ENCODE measurements at regions not wholly inside any gene's neighbourhood (a gene's known extent, or its start where the extent isn't known, plus 50 kb on each side); places are given as distances from the start of the nearest gene placed in this dataset.
"Not testable (repeated sequence)": the region's sequence is repeated elsewhere in the genome, so short reads cannot be mapped to it uniquely, and the experiment has no call there.

DNA sequence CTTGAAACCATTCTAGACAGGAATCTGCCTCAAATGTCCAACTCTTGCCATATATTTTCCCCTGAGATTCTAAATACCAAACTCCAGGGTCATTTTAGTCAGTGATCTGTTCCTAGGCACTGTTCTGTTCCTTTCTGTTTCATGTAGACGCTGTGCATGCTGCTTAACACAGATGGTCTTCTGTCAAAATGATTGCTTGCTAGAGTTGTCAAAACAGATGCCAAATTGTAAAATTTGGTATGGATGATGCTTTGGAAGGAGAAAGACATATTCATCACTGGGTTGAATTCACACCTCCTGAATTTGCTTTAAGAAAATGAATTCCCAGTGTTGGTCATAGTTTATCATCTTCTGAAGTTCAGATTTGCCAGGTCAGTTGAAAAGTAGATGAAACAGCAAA lies 425.9 kb downstream of the ETS1 start:
- no peaks in the 10 kb centered on the region for H3K9me3 ChIP-seq
- DNase-seq: no peak
- no peak overlapping the region for H3K4me3 ChIP-seq
- H3K36me3 ChIP-seq: no peaks in the 10 kb centered on the region
- no peaks in the 10 kb centered on the region; the same call in 1 of the 2 replicates for H3K27me3 ChIP-seq

DNA sequence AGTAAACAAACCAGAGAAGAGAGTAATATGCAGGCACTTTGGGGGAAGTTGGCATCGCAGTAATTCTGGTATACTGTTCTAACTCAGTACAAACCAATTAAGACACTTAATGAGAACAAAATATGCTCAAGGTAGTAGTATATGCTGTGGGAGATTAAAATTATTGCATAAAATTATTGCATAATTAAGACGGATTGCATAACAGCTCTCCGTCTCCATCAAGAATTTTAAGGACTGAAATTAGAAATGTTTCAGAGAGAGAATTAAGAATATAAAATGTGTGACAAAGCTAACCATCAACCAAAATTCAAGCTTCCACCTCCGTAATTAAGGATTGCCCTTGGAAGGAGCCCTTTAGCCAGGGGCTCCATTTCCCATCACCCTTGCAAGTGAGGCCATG lies 428.5 kb downstream of the ETS1 start:
- Histone ChIP-seq H3K36me3 (no peaks in the 10 kb centered on the region), H3K9me3 (no peaks in the 10 kb centered on the region), H3K4me3 (no peak overlapping the region), H3K27me3 (no peaks in the 10 kb centered on the region; the same call in 1 of the 2 replicates)
- no peak for DNase-seq

GRCh38 chr11:128157423-128158298 lies 429.7 kb downstream of the ETS1 start:
- Histone ChIP-seq H3K36me3 (no peaks in the 10 kb centered on the region), H3K9me3 (no peaks in the 10 kb centered on the region), H3K4me3 (peak overlapping the region; percentile 28; the same call in 1 of the 2 replicates), H3K27me3 (no peaks in the 10 kb centered on the region; the same call in 1 of the 2 replicates)
- DNase-seq: peak; percentile 10

GRCh38 chr11:128156486-128156885 lies 430.9 kb downstream of the ETS1 start:
- Histone ChIP-seq H3K4me3 (no peak overlapping the region), H3K27me3 (no peaks in the 10 kb centered on the region; the same call in 1 of the 2 replicates), H3K36me3 (no peaks in the 10 kb centered on the region), H3K9me3 (no peaks in the 10 kb centered on the region)
- DNase-seq: no peak

DNA sequence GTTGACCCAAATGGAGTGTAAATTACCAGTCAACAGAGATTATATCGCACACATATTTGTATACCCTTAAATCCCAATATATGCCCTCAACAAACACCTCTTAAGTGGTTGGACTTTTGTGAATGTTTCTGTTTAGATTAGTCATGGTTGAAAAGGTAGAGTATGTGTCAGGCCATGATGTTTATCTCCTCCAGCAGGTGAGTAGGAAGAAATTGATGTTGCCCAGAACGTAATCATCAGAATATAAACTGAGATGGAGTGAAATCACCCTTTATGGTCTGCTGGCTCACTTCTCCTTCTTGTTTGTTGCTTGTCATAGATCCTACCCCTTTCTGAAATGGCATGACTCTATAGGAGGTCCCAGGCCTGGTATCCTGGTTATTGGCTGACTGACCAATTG lies 431.8 kb downstream of the ETS1 start:
- Histone ChIP-seq H3K9me3 (no peaks in the 10 kb centered on the region), H3K36me3 (no peaks in the 10 kb centered on the region), H3K4me3 (no peak overlapping the region), H3K27me3 (no peaks in the 10 kb centered on the region; the same call in 1 of the 2 replicates)
- no peak for DNase-seq

- Histone ChIP-seq H3K9me3 (no peaks in the 10 kb centered on the region), H3K36me3 (no peaks in the 10 kb centered on the region), H3K4me3 (no peak overlapping the region), H3K27me3 (no peaks in the 10 kb centered on the region; the same call in 1 of the 2 replicates)
- DNase-seq: no peak
Observed at GRCh38 chr11:128153697-128154048, 433.7 kb downstream of the ETS1 start.

DNA sequence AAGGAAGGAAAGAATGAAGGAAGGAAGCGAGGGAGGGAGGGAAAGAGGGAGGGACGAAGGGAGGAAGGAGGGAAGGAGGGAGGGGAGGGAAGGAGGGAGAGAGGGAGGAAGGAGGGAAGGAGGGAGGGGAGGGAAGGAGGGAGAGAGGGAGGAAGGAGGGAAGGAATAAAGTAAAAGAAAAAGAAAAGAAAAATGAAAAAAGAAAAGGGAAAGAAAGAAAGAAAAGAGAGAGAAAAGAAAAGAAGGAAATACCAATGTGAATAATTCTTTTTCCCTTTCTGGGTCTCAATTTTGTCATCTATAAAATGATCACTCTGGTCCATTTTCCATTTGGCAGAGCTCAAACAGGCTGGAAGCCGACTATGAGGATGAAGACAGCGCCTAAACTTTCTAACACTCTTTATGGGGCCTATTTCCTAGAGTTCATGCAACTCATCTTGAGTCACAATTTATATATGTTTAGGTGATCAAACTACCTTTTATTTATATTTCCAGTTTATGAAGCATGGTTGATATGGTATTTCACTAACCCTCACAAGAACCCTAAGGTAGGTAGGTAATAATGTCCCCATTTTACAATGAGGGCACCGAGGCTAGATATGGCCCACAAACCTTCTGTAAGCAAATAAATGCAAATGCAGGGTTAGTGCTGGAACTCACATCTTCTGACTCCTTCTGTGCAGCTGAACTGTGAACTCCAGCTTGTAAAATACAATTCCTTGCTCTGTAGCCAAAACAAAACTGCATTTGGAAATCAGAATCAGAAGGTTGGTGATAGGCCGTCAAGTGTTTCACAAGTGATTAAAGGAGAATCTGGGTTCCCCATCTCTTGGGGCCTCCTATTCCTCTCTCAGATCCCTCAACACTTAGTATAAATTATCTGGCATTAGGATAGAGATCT lies 434.3 kb downstream of the ETS1 start:
- no peak for DNase-seq
- Histone ChIP-seq H3K36me3 (no peaks in the 10 kb centered on the region), H3K9me3 (no peaks in the 10 kb centered on the region), H3K4me3 (no peak overlapping the region), H3K27me3 (no peaks in the 10 kb centered on the region; the same call in 1 of the 2 replicates)

- no peak overlapping the region for H3K4me3 ChIP-seq
- no peaks in the 10 kb centered on the region for H3K9me3 ChIP-seq
- no peaks in the 10 kb centered on the region for H3K27me3 ChIP-seq
- no peak for DNase-seq
- no peaks in the 10 kb centered on the region for H3K36me3 ChIP-seq
Observed at GRCh38 chr11:128151780-128152179, 435.6 kb downstream of the ETS1 start.

DNA sequence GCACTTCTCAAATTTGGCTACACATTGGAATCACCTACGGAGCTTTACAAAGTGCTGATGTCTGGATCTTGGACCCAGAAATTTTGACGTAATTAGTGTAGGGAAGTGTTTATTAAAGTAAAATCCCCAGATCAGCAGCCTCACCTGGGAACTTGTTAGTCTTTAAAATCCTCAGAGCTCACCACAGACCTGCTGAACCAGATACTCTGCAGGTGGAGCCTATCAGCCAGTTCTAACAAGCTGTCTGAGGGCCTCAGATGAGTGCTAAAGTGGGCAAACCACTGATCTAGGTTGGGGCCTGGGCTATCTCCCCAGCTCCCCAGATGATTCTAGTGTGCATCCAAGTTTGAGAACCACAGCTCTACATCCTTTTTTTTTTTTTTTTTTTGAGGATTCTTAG lies 436.0 kb downstream of the ETS1 start:
- Histone ChIP-seq H3K4me3 (no peak overlapping the region), H3K9me3 (no peaks in the 10 kb centered on the region), H3K36me3 (no peaks in the 10 kb centered on the region), H3K27me3 (no peaks in the 10 kb centered on the region)
- DNase-seq: no peak

DNA sequence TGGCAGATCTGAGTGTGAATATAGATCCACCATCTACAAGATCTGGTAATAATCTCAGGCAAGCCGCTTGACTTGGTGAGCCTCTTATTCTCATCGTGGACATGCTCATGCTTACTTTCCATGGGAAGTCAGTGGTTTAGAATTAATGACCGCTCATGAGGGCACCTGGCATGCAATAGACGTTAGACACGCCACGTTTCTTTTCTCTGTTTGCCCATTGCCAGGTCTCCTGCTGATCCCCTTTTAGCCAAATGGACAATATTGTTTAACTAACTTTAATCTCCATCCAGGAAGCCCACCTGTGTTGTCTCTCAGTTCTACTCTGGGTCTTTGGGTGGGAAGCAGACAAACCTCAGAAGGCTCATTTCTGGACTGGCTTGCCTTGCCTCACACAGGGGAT lies 439.1 kb downstream of the ETS1 start:
- Histone ChIP-seq H3K27me3 (no peaks in the 10 kb centered on the region), H3K9me3 (no peaks in the 10 kb centered on the region), H3K36me3 (no peaks in the 10 kb centered on the region), H3K4me3 (no peak overlapping the region)
- DNase-seq: no peak

GRCh38 chr11:128146926-128147605 lies 440.3 kb downstream of the ETS1 start:
- Histone ChIP-seq H3K36me3 (no peaks in the 10 kb centered on the region), H3K9me3 (no peaks in the 10 kb centered on the region), H3K4me3 (no peak overlapping the region), H3K27me3 (no peaks in the 10 kb centered on the region)
- DNase-seq: no peak

- H3K27me3 ChIP-seq, H3K9me3 ChIP-seq, H3K4me3 ChIP-seq, H3K36me3 ChIP-seq, DNase-seq: not testable (repeated sequence)
Observed at GRCh38 chr11:128140293-128140692, 447.1 kb downstream of the ETS1 start.

DNA sequence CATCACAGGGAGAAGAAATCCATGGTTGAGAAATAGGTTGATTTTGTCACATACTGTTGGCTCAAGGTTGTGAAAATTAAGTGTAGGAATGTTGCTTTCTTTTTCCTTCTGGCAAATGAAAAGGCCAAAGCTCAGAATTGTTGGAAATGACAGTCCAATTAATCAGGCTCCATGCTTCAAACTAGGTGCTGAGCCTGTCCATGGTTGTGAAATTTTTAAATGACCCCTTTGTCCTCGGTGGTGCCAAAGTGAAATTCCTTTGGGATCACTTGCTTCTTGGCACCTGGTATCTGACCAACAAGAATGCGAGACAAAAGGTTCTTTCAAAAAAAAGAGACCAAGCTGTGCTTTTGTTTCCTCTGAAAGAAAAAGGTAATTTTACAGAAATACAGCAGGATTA lies 451.9 kb downstream of the ETS1 start:
- DNase-seq: peak; percentile 15
- Histone ChIP-seq H3K27me3 (no peaks in the 10 kb centered on the region), H3K36me3 (no peaks in the 10 kb centered on the region), H3K9me3 (no peaks in the 10 kb centered on the region), H3K4me3 (no peak overlapping the region)

DNA sequence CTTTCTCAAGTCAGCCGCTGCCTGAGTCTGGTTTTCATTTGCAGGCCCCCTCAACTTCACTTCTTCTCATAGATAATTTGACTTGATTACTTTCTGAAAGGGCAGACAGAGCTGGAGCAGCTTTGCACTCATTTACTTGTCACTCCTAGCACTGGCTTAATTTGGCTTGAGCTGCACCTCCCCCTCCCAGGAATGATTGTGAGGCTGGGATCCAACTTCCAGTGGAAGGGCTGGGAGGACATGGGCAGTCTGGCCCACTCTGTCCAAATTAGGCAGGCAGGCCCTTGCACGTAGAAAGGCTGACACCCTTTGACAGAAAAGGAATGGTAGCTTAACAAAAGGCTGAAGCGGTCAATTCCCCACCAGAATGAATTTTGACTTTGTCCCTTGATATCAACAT lies 453.9 kb downstream of the ETS1 start:
- no peaks in the 10 kb centered on the region for H3K36me3 ChIP-seq
- H3K4me3 ChIP-seq: no peak overlapping the region
- DNase-seq: no peak
- no peaks in the 10 kb centered on the region for H3K27me3 ChIP-seq
- no peaks in the 10 kb centered on the region for H3K9me3 ChIP-seq

DNA sequence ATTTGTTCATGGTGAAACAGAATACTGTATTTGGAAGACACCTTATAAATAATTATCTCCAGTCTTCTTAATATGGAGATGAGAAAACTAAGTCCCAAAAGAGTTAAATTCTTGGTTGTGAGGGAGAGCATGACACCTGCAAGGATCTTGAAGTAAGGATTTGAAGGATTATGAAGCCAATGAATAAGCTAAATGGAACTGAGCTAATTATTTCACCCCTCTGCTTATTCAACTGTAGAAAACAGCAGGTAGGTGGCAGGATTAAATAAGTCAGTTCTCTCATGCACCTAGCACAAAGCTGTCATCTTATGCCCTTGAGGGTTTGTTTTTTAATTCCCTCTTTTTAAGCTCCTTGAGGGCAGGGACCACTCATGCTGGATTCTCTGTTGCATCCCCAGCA lies 457.3 kb downstream of the ETS1 start:
- DNase-seq: no peak
- H3K9me3 ChIP-seq: no peaks in the 10 kb centered on the region
- no peaks in the 10 kb centered on the region for H3K27me3 ChIP-seq
- H3K36me3 ChIP-seq: no peaks in the 10 kb centered on the region
- no peak overlapping the region for H3K4me3 ChIP-seq

- H3K4me3 ChIP-seq: no peak overlapping the region
- no peaks in the 10 kb centered on the region for H3K36me3 ChIP-seq
- H3K27me3 ChIP-seq: no peaks in the 10 kb centered on the region
- DNase-seq: no peak
- H3K9me3 ChIP-seq: no peaks in the 10 kb centered on the region
Observed at GRCh38 chr11:128125723-128126122, 461.6 kb downstream of the ETS1 start.

DNA sequence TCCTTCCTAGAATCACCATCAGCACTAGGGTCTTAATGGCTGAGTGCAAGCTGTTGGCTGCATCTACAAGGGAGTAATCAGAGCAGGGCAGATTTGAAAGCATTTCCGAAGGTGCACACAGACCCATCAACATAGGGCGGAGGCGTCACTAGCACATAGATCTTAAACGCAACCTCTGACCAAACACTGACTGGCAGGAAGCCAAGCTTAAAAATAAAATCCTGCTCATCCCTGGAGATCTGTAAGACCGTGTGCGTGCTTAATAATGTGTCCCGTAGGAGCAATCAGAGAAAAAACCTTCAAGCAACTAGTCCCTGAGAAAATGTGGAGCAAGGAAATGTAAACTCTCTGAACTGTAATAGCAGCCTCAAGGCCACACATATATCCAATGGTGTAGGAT lies 470.5 kb downstream of the ETS1 start:
- no peaks in the 10 kb centered on the region for H3K27me3 ChIP-seq
- H3K9me3 ChIP-seq: no peaks in the 10 kb centered on the region
- no peaks in the 10 kb centered on the region for H3K36me3 ChIP-seq
- DNase-seq: no peak
- H3K4me3 ChIP-seq: no peak overlapping the region

Data from MG63 (cell line).